GM18520 (cell line): ENCODE measurements at regions not wholly inside any gene's neighbourhood (a gene's known extent, or its start where the extent isn't known, plus 50 kb on each side); places are given as distances from the start of the nearest gene placed in this dataset.

ENCODE experiments used
- ATAC-seq: cut with Tn5 transposase; IDR thresholded peaks from one replicate; pipeline ENCODE4 v1.9.1; 2021; ENCODE audit not compliant: unreplicated experiment

GRCh38 chr4:82038936-82039335, 334.9 kb downstream of the HNRNPD start:
- no peak for ATAC-seq

DNA sequence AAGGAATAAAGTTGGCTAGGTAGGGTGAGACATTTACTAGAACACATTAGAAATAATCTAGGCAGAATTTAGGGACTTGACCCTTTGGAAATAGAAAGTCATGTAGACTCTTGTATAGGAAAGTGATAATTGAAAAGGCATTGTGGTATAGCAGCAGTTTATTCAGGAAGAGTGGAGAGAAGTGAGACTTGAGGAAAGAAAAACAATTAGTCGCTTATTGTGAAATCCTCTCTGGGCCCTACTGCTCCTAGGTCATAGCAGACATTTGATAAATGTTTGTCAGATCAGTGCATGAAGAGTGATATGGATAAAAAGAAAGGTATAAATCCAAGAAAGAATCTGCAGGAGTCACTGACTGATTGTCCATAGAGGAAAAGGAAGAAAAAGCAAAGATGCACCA, 337.6 kb downstream of the HNRNPD start:
- no peak for ATAC-seq

- ATAC-seq: no peak
Measured at GRCh38 chr4:82034878-82035277, 338.9 kb downstream of the HNRNPD start.

DNA sequence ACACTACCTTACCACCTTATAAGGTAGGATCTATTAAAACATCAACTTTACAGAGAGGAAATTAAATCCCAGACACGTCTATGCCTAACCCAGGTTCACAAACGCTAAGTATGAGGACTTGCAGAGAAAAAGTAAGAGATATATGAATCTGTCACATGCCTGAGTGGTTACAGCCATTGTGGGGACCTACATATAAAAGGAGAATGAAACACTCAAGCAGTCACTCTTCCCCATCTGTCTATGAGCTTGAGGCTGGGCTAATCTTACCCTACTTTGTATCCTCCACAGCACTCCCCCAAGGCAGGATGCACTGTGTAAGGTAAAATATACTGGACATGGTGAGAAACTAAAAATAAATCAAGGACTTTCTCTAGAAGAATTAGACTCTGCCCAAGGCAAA, 339.9 kb downstream of the HNRNPD start:
- ATAC-seq: no peak

- ATAC-seq: no peak
Measured at GRCh38 chr4:82031376-82031927, 342.3 kb downstream of the HNRNPD start.

DNA sequence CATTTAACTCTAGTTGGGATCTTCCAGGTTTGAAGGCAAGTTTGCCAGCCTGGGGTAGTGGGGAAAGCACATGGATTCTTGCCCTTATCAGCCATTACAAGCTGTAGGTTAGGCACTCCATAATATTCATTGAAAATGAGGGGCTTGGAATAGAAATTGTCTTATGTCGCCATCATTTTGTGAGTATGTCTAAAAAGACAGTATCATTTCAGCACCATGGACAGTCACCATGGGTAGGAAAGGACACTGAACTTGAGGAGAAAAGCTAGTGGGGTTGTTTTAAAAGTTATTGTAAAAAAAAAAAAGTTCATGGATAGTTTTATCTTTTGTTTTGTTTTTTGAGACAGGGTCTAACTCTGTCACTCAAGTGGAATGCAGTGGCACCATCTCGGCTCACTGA, 356.1 kb downstream of the HNRNPD start:
- no peak for ATAC-seq

DNA sequence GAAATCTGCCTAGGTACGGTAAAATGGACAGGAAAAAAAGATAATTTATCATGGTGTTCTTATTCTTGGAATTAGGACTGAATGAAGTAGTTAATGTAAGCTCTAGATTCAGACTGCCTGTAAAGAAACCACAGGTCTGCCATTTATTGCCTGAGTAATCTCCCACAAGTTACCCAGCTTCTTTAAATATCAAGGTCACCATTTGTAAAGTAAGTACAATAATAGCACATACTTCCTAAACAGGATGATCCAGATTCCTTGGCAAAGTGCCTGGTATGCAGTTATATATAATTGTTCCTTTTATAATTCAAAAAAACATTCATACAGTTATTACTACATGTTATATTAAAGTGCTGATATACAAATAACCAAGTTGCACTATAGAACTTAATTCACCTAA, 368.6 kb downstream of the HNRNPD start:
- no peak for ATAC-seq

DNA sequence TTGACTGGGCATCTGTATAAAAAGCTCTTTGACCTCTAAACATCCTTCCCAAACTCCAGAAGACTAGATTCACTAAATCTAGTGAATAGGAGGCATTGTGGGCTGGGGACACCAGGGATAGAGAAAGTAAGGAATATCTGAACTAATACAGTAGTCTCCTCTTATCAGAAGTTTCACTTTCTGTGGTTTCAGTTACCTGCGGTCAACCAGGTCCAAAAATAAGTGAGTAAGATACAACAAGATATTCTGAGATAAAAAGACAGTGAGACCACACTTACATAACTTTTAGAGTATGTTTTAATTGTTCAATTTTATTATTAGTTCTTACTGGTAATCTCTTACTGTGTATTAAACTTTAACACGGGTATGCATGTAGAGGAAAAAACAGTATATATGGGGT, 376.5 kb downstream of the HNRNPD start:
- no peak for ATAC-seq

- ATAC-seq: no peak
Measured at GRCh38 chr4:81990898-81991297, 382.9 kb downstream of the HNRNPD start.

DNA sequence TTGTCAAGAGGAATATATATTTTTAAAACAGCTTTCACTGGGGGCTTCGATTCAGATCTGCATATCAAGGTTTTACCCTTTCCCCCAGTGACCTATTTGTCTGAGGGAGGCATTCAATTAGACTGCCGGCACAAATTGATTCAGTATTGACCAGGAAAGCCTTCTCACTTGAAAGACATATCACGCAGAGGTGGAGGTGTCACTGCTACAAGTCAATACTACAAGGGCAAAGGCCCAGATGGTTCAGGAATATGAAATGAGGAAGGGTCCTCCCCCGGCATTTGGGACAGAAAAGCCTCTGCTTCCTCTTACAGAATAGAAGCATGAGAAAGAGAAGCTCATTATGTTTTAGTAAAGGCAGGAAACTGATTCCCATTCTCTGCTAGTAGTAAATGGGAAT, 383.6 kb downstream of the HNRNPD start:
- ATAC-seq: no peak

DNA sequence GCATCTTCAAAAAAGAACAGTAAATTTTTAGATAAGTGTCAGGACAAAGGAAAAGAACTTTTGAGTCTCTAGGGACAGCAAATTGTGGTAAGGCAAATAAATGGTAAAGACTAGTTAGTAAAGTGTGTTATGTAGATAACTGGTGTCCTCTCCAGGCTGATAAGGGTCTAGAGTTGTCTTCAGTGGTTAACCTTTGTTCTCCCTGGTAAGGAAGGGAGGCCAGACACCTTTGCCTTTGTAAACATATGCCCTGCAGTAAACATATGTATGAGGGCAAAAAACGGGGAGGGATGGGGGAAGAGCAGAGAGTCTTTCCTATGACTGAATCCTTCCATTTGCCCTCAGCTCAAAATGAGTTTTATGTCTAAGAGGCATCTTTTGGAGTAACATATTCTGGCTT, 384.6 kb downstream of the HNRNPD start:
- ATAC-seq: no peak

- ATAC-seq: no peak
Measured at GRCh38 chr4:81988178-81988577, 385.6 kb downstream of the HNRNPD start.

GRCh38 chr4:81984746-81985145, 389.0 kb downstream of the HNRNPD start:
- ATAC-seq: no peak

- ATAC-seq: no peak
Measured at GRCh38 chr4:81982846-81983540, 390.8 kb downstream of the HNRNPD start.

GRCh38 chr4:81981218-81981617, 392.6 kb downstream of the HNRNPD start:
- no peak for ATAC-seq

DNA sequence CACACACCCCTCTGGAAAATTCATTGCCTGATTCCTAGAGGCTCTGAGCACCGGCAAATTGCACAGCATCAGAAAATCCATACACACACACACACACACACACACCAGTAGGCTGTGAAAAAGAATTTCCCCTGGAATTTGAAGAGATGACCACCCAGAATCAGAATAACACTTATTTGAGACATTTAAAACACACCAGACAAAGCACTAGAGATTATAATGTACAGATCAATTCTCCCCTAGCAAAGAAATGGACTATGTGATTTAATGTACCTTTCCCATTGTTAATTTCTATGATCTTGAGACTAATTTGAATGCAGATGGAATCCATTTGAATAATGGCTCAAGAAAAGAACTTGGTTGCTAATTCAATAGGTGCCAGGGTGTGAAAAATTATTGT, 399.3 kb downstream of the HNRNPD start:
- ATAC-seq: no peak

GRCh38 chr4:81971637-81972381, 402.0 kb downstream of the HNRNPD start:
- ATAC-seq: no peak

DNA sequence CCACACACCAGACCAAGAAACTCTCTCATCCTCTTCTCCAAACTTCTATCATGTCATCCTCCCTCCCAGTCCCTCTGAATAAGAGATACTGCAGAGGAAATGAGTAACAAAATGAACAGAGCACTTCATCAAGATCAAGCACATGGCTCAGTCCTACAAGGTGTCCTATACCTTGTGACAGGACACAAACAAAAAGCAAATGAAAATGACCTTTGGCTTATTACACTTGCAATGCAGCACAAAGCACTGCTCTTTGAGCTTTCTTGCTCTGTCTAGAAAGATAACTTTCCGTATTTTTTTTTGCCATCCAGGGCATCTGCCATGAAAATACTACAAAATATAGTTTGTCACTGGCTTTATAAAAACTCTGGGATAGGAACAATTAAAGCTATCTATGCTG, 402.7 kb downstream of the HNRNPD start:
- ATAC-seq: no peak

- no peak for ATAC-seq
Measured at GRCh38 chr4:81970454-81970853, 403.3 kb downstream of the HNRNPD start.

DNA sequence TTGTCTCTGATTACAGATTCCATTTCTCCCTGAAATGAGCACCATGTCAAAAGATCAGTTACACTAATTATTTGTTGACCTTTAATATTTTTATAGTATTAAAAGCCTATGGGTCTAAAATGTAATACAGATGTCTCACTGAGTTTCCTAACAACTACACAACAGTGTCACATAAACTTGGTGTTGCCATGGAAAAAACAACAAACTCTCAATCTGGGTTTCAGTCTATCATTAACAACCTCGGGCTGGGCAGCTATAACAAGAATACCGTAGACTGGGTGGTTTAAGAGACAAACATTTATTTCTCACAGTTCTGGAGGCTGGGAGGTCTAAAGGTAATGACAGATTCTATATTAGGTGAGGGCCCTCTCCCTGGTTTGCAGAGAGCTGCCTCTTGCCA, 407.1 kb downstream of the HNRNPD start:
- no peak for ATAC-seq

- no peak for ATAC-seq
Measured at GRCh38 chr4:81965911-81966310, 407.9 kb downstream of the HNRNPD start.

- no peak for ATAC-seq
Measured at GRCh38 chr4:81965454-81965853, 408.3 kb downstream of the HNRNPD start.

GRCh38 chr4:81963763-81964020, 410.1 kb downstream of the HNRNPD start:
- ATAC-seq: no peak
